HG03135 (cell line): ENCODE measurements at regions not wholly inside any gene's neighbourhood (a gene's known extent, or its start where the extent isn't known, plus 50 kb on each side); places are given as distances from the start of the nearest gene placed in this dataset.

Experiments used
- ATAC-seq: cut with Tn5 transposase; IDR thresholded peaks from one replicate; pipeline ENCODE4 v1.9.1; 2021; ENCODE audit warnings: mild to moderate bottlenecking, moderate library complexity; ENCODE audit not compliant: unreplicated experiment

GRCh38 chr1:25042331-25043227 lies 112.5 kb upstream of the RUNX3 start:
- no peak for ATAC-seq

DNA sequence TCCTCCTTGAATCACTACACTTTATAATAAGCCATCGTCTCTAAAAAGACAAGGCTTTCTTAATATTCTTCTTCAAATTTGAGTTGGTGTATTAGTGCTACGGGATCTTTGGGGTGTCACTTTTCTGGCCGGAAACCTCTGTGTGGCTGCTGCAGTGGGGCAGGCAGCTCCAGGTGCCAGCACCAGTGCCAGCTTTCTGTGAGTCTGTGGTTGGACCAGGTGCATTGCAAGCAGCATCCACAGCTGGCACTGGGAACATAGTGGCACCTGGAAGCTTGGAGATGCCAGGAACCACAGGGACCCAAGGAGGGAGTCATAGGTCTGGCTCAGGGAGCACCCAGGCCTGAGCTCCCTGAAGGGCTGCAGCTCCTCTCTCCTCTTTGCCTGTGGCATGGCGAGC lies 111.8 kb upstream of the RUNX3 start:
- no peak for ATAC-seq

GRCh38 chr1:25040122-25040685 lies 110.1 kb upstream of the RUNX3 start:
- no peak for ATAC-seq

GRCh38 chr1:25039229-25039628 lies 109.2 kb upstream of the RUNX3 start:
- ATAC-seq, result no peak

GRCh38 chr1:25038699-25039098 lies 108.6 kb upstream of the RUNX3 start:
- ATAC-seq, result no peak

DNA sequence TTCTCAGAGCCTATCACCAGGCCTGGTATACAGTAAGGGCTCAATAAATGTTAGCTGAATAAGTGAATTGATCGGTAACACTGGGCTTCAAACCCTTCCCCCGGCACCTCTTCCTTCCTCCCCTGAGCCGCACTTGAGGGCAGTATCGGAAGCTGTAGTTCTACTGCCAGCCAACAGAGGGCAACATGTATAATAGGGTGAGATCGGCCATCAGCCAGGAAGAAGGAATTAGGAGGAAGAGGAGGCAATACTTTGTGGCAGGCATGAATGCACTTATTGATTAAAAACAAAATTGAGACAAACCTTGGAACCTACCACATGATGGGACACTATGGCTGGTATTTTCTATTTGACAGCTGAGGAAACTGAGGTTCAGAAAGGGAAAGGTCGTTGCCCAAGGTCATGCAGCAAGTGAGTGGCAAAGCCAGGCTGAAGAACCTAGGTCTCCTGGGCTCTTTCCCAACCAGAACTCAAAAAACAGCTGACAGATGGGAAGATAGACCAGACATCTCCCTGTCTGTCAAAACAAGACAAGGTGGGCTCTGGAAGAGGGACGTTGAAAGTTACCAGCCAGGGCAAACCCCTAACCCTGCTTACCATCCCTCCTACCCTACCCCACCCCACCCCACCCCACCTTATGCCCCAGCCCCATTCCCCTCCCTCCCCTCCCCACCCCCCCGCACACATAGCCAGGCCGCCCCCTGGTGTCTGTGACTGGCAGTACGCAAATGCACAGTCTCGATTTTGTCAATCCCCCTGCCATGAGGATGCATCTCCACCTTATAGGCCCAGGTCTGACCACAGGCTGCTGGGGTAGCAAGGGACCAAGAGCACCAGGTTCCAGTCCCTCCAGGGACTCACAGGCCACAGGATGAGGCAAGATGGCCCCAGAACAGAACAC lies 107.3 kb upstream of the RUNX3 start:
- no peak for ATAC-seq

GRCh38 chr1:25036117-25036546 lies 106.1 kb upstream of the RUNX3 start:
- no peak for ATAC-seq

- ATAC-seq, result no peak
Observed at GRCh38 chr1:25035523-25036116, 105.5 kb upstream of the RUNX3 start.

DNA sequence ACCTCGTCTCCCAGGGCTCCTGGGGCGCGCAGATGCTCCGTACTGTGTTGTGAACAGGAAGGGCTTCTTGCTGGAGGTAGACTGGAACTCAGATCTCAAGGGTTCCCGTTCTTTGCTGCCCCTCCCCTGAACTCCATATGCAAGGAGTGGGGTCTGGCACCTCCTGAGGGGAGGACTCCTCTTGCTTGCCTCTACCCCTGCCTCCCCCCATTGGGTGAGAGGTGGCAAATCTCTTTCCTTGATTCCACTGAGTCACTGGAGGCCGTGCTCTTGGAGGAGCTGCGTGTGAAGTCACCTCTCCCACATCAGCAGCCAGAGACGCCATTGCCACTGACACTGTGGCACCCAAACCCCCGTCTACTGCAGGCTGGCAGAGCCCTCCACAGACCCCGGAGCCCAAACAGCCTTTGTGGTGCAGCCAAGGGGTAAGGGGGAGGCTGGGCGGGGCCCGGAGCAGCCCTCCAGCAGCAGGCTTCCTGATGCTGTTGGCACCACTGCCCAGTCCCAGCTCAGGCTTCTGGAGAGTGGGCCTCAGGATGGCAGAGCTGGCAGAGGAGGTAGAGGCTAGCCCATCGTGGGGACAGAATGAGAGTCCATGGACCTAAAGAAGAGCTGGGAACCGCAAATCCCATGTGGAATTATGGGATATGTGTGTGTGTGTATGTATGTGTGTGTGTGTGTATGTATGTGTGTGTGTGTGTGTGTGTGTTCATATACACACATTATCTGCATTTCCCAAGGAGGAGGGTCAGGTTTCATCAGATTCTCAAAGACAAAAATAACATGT lies 104.9 kb upstream of the RUNX3 start:
- ATAC-seq, result no peak

GRCh38 chr1:25033828-25034705 lies 104.0 kb upstream of the RUNX3 start:
- ATAC-seq, result no peak

DNA sequence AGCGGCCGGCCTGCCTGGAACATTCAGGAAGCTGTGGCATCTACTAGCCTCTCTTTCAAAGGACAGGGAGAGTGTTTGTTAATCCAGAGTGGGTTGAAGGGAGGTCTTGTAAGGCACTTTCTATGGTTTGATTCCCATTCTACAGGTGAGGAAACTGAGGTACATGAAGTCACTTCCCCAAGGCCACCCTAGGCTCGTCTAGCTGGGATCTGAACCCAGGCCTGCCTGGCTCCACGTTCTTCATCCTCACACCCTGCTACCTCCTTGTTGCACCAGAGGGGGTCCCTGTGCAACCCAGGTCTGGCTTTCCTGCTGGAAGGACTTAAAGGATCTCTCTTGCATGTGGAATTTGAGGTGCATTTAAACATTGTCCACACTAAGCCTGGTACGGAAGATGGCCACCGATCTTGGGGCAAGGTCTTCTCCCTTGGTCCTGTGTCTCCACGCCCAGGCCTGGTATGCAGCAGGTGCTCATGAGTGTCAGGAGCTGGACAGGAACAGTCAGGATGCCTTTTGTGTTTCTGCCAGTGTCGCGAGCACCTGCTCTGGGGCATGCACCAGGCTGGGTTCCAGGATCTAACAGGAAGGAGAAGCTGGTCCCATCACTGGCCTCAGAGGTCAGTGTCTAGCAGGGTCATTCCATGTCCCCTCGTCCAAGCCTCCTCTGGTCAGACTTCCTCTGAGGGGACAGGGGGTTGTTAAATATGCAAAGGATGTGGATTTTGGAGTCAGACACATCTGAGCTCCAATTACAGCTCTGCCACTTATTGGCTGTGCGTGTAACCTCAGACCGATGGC lies 103.2 kb upstream of the RUNX3 start:
- no peak for ATAC-seq

DNA sequence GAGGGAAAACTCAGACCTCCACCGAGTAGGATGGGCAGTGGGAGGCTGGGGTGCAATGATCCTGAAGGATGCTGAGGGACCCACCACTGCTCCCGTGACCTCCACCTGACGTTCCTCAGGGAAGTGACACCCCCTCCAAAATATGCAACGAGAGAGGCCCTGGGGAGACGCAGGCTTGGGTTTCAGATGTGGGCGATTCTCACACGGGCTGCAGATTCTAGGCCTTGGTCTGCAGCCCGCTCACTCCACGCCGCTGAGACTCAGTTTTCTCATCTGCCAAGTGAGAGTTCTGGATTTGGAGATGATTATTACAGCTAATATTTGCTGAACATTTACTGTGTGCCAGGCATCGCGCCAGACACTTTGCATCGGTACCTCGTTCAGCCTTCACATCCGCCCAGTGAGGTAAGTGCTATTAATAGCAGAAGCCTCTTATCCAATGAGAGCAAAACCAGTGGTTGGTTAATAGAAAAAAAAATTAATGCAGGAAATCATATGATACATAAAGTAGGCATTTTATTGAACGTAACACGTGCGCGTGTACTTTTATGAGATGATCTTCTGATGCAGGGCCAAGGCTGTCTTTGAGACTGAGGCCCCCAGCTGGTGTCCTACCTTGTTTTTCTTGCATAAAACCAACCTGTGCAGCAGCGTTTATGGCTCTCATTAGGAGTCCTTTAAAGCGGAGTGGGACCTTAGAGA lies 102.0 kb upstream of the RUNX3 start:
- ATAC-seq, result peak; percentile 41

DNA sequence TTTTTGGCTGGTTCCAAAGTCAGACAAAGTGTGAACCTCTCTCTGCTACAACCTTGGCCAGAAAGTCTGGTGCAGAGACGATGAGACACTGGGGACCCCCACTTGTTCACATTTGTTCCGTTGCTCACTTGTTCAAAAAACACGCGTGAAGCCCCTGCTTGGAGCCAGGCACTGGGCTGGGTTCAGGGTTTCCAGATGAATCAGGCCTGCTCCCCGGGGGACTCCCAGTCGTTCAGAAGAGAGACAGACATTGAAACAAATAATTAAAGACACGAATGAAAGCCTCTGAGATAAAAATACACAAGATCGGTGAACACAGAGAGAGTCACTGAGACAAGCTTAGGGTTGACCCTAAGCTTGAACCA lies 101.5 kb upstream of the RUNX3 start:
- ATAC-seq, result peak; percentile 3

DNA sequence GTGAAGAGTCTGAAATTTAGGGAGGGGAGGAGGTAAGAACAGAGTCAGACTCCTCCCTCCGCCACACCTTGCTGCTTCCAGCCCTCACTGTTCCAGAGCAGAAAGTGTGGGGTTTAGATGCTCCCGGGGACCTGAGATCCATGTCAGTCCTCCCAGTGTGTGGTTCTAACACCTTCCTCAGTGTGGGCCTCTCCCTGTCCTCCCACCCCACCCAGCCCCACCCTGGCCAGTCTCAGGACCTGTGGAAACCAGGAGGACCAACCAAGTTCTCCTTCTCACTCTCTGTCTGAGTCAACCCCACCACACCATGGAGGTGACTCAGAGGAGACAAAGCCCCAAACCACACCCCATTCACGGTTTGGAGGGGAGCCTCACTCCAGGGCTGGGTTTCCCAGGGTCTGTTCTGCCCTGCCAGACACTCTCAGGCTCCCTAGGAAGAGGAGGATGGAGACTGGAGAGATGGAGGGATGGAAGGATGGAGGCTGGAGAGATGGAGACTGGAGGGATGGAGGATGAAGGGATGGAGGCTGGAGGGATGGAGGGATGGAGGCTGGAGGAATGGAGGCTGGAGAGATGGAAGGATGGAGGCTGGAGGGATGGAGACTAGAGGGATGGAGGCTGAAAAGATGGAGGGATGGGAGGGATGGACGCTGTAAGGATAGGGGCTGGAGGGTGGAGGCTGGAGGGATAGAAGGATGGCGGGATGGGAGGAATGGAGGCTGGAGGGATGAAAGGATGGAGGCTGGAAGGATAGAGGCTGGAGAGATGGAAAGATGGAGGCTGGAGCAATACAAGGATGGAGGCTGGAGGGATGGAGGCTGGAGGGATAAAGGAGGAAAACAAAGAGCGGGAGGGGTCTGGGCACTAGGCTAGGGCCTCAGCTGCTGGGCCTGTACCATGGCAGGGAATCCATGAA lies 100.9 kb upstream of the RUNX3 start:
- ATAC-seq, result peak; percentile 37

DNA sequence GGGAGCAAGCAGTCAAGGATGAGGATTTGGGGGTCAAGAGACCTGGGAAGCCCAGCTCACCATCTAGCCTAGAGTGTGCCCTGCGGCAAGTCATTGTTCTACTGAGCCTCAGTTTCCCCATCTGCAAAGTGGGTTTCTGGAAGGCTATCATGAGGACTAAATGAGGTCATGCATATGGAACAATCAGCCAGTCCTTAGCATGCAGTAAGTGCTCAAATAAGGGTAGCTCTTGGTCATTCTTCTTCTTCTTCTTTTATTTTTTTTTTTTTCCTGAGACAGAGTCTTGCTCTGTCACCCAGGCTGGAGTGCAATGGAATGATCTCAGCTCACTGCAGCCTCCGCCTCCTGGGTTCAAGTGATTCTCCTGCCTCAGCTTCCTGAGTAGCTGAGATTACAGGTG lies 99.9 kb upstream of the RUNX3 start:
- ATAC-seq, result no peak

GRCh38 chr1:25028907-25029599 lies 99.0 kb upstream of the RUNX3 start:
- no peak for ATAC-seq

GRCh38 chr1:25028587-25028906 lies 98.5 kb upstream of the RUNX3 start:
- no peak for ATAC-seq
